WTC11 (cell line): ENCODE measurements at regions not wholly inside any gene's neighbourhood (a gene's known extent, or its start where the extent isn't known, plus 50 kb on each side); places are given as distances from the start of the nearest gene placed in this dataset.
"Not testable (repeated sequence)": the region's sequence is repeated elsewhere in the genome, so short reads cannot be mapped to it uniquely, and the experiment has no call there.

Experiments used
- ATAC-seq: fragments of 200-7000 bp; cut with Tn5 transposase; 2 replicates; pipeline ENCODE4 v1.10.0; 2021; ENCODE audit warnings: mild to moderate bottlenecking, moderate library complexity
- CTCF ChIA-PET: fragments of 300-600 bp; sonication (Branson Sonifier 250); formaldehyde crosslinking; loops from one replicate; lab custom pipeline; 2021; ENCODE audit warnings: antibody characterized with exemption; lab: Charles Lee
- POLR2A ChIA-PET: fragments of 350-600 bp; sonication (Branson Sonifier 250); formaldehyde crosslinking; loops from one replicate; lab custom pipeline; 2021; ENCODE audit warnings: antibody characterized with exemption; lab: Charles Lee
- DNase-seq: peaks from one replicate; pipeline ENCODE4 v3.0.0; 2021; ENCODE audit warnings: low spot score
- H3K27ac Mint-ChIP-seq: 2 replicates; pipeline ENCODE4 v1.8.0; 2021; ENCODE audit warnings: mixed read lengths
- H3K27me3 Mint-ChIP-seq: 2 replicates; pipeline ENCODE4 v1.8.0; 2021; ENCODE audit warnings: low read depth, mild to moderate bottlenecking, moderate library complexity, mixed read lengths
- H3K36me3 Mint-ChIP-seq: 2 replicates; pipeline ENCODE4 v1.8.0; 2021; ENCODE audit warnings: mixed read lengths
- H3K4me1 Mint-ChIP-seq: 2 replicates; pipeline ENCODE4 v1.8.0; 2022; ENCODE audit warnings: mixed read lengths
- H3K4me3 Mint-ChIP-seq: 2 replicates; pipeline ENCODE4 v1.8.0; 2021; ENCODE audit warnings: mild to moderate bottlenecking, moderate library complexity, mixed read lengths
- H3K9me3 Mint-ChIP-seq: 2 replicates; pipeline ENCODE4 v1.8.0; 2021; ENCODE audit warnings: mixed read lengths
- ARID4B ChIP-seq: sonication (generic); formaldehyde crosslinking; IDR thresholded peaks from 2 replicates; pipeline ENCODE4 v1.8.0; 2023; ENCODE audit warnings: missing genetic modification reagents, mild to moderate bottlenecking, borderline replicate concordance
- CBFB ChIP-seq: sonication (generic); formaldehyde crosslinking; IDR thresholded peaks from 2 replicates; pipeline ENCODE4 v1.8.1; 2022; ENCODE audit warnings: mild to moderate bottlenecking, low read depth, missing genetic modification reagents
- CREB1 ChIP-seq: sonication (generic); formaldehyde crosslinking; IDR thresholded peaks from 2 replicates; pipeline ENCODE4 v1.8.0; 2023; ENCODE audit warnings: mild to moderate bottlenecking, missing genetic modification reagents
- CREM ChIP-seq: sonication (generic); formaldehyde crosslinking; IDR thresholded peaks from 2 replicates; pipeline ENCODE4 v1.8.1; 2022; ENCODE audit warnings: mild to moderate bottlenecking, missing genetic modification reagents, moderate library complexity
- E2F5 ChIP-seq: sonication (generic); formaldehyde crosslinking; IDR thresholded peaks from 2 replicates; pipeline ENCODE4 v1.8.1; 2022; ENCODE audit warnings: mild to moderate bottlenecking, moderate library complexity, missing genetic modification reagents
- ETV6 ChIP-seq: sonication (generic); formaldehyde crosslinking; IDR thresholded peaks from 2 replicates; pipeline ENCODE4 v1.8.1; 2022; ENCODE audit warnings: mild to moderate bottlenecking, missing genetic modification reagents
- FOXJ3 ChIP-seq: sonication (generic); formaldehyde crosslinking; IDR thresholded peaks from 2 replicates; pipeline ENCODE4 v1.9.0; 2021; ENCODE audit warnings: missing genetic modification reagents, mild to moderate bottlenecking, borderline replicate concordance
- FOXP1 ChIP-seq: sonication (generic); formaldehyde crosslinking; IDR thresholded peaks from 2 replicates; pipeline ENCODE4 v1.8.0; 2022; ENCODE audit warnings: missing genetic modification reagents, mild to moderate bottlenecking, moderate library complexity, borderline replicate concordance
- GTF2I ChIP-seq: fragments of 250-450 bp; sonication (Bioruptor Pico); conservative IDR thresholded peaks from 2 replicates; pipeline ENCODE4 v1.4.0; 2021; ENCODE audit warnings: mild to moderate bottlenecking
- IRF1 ChIP-seq: sonication (generic); formaldehyde crosslinking; IDR thresholded peaks from 2 replicates; pipeline ENCODE4 v1.8.0; 2023; ENCODE audit warnings: missing genetic modification reagents
- OVOL2 ChIP-seq: fragments of 250-450 bp; sonication (Bioruptor Pico); IDR thresholded peaks from 2 replicates; pipeline ENCODE4 v1.9.0; 2021; ENCODE audit warnings: mild to moderate bottlenecking, borderline replicate concordance
- SMAD4 ChIP-seq: sonication (generic); formaldehyde crosslinking; IDR thresholded peaks from 2 replicates; pipeline ENCODE4 v1.8.0; 2022; ENCODE audit warnings: mild to moderate bottlenecking, missing genetic modification reagents
- SOX15 ChIP-seq: fragments of 250-450 bp; sonication (Bioruptor Pico); IDR thresholded peaks from 2 replicates; pipeline ENCODE4 v1.9.0; 2021; ENCODE audit warnings: mild to moderate bottlenecking
- SP1 ChIP-seq: sonication (generic); formaldehyde crosslinking; conservative IDR thresholded peaks from 2 replicates; pipeline ENCODE4 v1.8.1; 2022; ENCODE audit warnings: missing genetic modification reagents
- STAT6 ChIP-seq: sonication (generic); formaldehyde crosslinking; conservative IDR thresholded peaks from 2 replicates; pipeline ENCODE4 v1.8.1; 2023; ENCODE audit warnings: mild to moderate bottlenecking, low read depth, missing genetic modification reagents, moderate library complexity
- TCF7 ChIP-seq: sonication (generic); formaldehyde crosslinking; IDR thresholded peaks from 2 replicates; pipeline ENCODE4 v1.8.0; 2022; ENCODE audit warnings: mild to moderate bottlenecking, low read depth, missing genetic modification reagents, moderate library complexity
- TEAD1 ChIP-seq: sonication (generic); formaldehyde crosslinking; IDR thresholded peaks from 2 replicates; pipeline ENCODE4 v1.8.0; 2022; ENCODE audit warnings: mild to moderate bottlenecking, missing genetic modification reagents
- TP53 ChIP-seq: sonication (generic); formaldehyde crosslinking; IDR thresholded peaks from 2 replicates; pipeline ENCODE4 v1.8.1; 2023; ENCODE audit warnings: mild to moderate bottlenecking, missing genetic modification reagents
- ZNF121 ChIP-seq: sonication (generic); formaldehyde crosslinking; IDR thresholded peaks from 2 replicates; pipeline ENCODE4 v1.8.0; 2023; ENCODE audit warnings: missing genetic modification reagents
- ZNF138 ChIP-seq: sonication (generic); formaldehyde crosslinking; conservative IDR thresholded peaks from 2 replicates; pipeline ENCODE4 v1.8.1; 2022; ENCODE audit warnings: mild to moderate bottlenecking, moderate library complexity, missing genetic modification reagents
- ZNF416 ChIP-seq: fragments of 250-450 bp; sonication (Bioruptor Pico); IDR thresholded peaks from 2 replicates; pipeline ENCODE4 v1.9.0; 2021; ENCODE audit warnings: mild to moderate bottlenecking, inconsistent platforms
- ZNF671 ChIP-seq: fragments of 250-450 bp; sonication (Bioruptor Pico); IDR thresholded peaks from 2 replicates; pipeline ENCODE4 v1.8.0; 2021; ENCODE audit warnings: mild to moderate bottlenecking
- ZSCAN18 ChIP-seq: fragments of 250-450 bp; sonication (Bioruptor Pico); IDR thresholded peaks from 2 replicates; pipeline ENCODE4 v2.1.2; 2022; ENCODE audit warnings: mild to moderate bottlenecking, moderate library complexity

GRCh38 chr9:29183971-29184370, 1610.7 kb upstream of the C9orf72 start:
- Mint-ChIP-seq H3K27me3 (no peaks in the 10 kb centered on the region), H3K4me1 (peaks cover 33% of the 10 kb centered on the region), H3K36me3 (no peaks in the 10 kb centered on the region), H3K9me3 (no peaks in the 10 kb centered on the region), H3K27ac (no peak overlapping the region), H3K4me3 (no peak overlapping the region)
- no peak for TF ChIP-seq CREB1
- TF ChIP-seq ZNF671 (CRISPR knock-in tag), result no peak
- TF ChIP-seq ETV6, result no peak
- no peak for TF ChIP-seq TCF7 (CRISPR knock-in tag)
- no peak for TF ChIP-seq TP53 (CRISPR knock-in tag)
- TF ChIP-seq SOX15 (CRISPR knock-in tag), result no peak
- no peak for TF ChIP-seq SMAD4
- TF ChIP-seq SP1 (CRISPR knock-in tag), result no peak
- no peak for TF ChIP-seq FOXJ3 (CRISPR knock-in tag)
- TF ChIP-seq OVOL2 (CRISPR knock-in tag), result no peak
- ChIA-PET POLR2A (no interaction called here), CTCF (interaction anchor here (1.4 kb wide), 1 partner anchor 30 kb away, joined by 4 read pairs; no protein-coding TSS in a partner anchor)
- DNase-seq (no peak), ATAC-seq (no peak)

- POLR2A ChIA-PET, H3K27ac Mint-ChIP-seq, DNase-seq, H3K9me3 Mint-ChIP-seq, H3K4me3 Mint-ChIP-seq, CTCF ChIA-PET, H3K27me3 Mint-ChIP-seq, ATAC-seq, H3K4me1 Mint-ChIP-seq, H3K36me3 Mint-ChIP-seq: not testable (repeated sequence)
Measured at GRCh38 chr9:29188771-29189170, 1615.5 kb upstream of the C9orf72 start.

- H3K4me3 Mint-ChIP-seq, CTCF ChIA-PET, H3K4me1 Mint-ChIP-seq, H3K27ac Mint-ChIP-seq, POLR2A ChIA-PET, ATAC-seq, DNase-seq, H3K27me3 Mint-ChIP-seq, H3K36me3 Mint-ChIP-seq, H3K9me3 Mint-ChIP-seq: not testable (repeated sequence)
Measured at GRCh38 chr9:29189221-29189620, 1615.9 kb upstream of the C9orf72 start.

- ATAC-seq (no peak), DNase-seq (no peak)
- ChIA-PET POLR2A (no interaction called here), CTCF (no interaction called here)
- H3K4me1 Mint-ChIP-seq, result peaks cover 10% of the 10 kb centered on the region
- H3K4me3 Mint-ChIP-seq, result no peak overlapping the region
- H3K9me3 Mint-ChIP-seq, result no peaks in the 10 kb centered on the region
- H3K36me3 Mint-ChIP-seq, result no peaks in the 10 kb centered on the region
- H3K27me3 Mint-ChIP-seq, result no peaks in the 10 kb centered on the region
- no peak overlapping the region for H3K27ac Mint-ChIP-seq
- no peak for TF ChIP-seq TEAD1 (CRISPR knock-in tag)
- TF ChIP-seq ZNF121 (CRISPR knock-in tag), result no peak
- TF ChIP-seq E2F5 (CRISPR knock-in tag), result no peak
- TF ChIP-seq FOXP1 (CRISPR knock-in tag), result no peak
- TF ChIP-seq TP53 (CRISPR knock-in tag), result no peak
- TF ChIP-seq ZSCAN18 (CRISPR knock-in tag), result no peak
- no peak for TF ChIP-seq ARID4B
- TF ChIP-seq CREM (CRISPR knock-in tag), result no peak
- TF ChIP-seq STAT6 (CRISPR knock-in tag), result no peak
- TF ChIP-seq IRF1, result no peak
- TF ChIP-seq CBFB, result no peak
- no peak for TF ChIP-seq GTF2I (CRISPR knock-in tag)
- TF ChIP-seq ZNF416, result no peak
- no peak for TF ChIP-seq ZNF138 (CRISPR knock-in tag)
Measured at GRCh38 chr9:29198861-29199260, 1625.6 kb upstream of the C9orf72 start.
